ENCODE measurements at regions not wholly inside any gene's neighbourhood (a gene's known extent, or its start where the extent isn't known, plus 50 kb on each side); places are given as distances from the start of the nearest gene placed in this dataset.
A peak's percentile ranks its signal among the peaks of the same experiment; 100 is the strongest.

DNA sequence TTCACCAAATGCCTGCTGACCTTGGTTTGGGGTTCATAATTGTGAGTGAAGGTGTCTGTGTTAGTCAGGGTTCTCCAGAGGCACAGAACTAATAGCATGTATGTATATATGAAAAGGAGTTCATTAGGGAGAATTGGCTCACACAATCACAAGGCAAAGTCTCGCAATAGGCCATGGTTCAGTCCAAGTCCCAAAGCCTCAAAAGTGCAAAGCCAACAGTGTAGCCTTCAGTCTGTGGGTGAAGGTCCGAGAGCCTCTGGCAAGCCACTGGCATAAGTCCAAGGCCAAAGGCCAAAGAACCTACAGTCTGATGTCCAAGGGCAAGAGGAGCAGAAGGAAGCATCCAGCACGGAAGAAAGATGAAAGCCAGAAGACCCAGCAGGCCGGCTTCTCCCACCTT is 257.6 kb upstream of the SHH start:
- no peak for DNase-seq (ENCODE audit: low read depth in 2 of 2)
- TF ChIP-seq, protein P1, sequence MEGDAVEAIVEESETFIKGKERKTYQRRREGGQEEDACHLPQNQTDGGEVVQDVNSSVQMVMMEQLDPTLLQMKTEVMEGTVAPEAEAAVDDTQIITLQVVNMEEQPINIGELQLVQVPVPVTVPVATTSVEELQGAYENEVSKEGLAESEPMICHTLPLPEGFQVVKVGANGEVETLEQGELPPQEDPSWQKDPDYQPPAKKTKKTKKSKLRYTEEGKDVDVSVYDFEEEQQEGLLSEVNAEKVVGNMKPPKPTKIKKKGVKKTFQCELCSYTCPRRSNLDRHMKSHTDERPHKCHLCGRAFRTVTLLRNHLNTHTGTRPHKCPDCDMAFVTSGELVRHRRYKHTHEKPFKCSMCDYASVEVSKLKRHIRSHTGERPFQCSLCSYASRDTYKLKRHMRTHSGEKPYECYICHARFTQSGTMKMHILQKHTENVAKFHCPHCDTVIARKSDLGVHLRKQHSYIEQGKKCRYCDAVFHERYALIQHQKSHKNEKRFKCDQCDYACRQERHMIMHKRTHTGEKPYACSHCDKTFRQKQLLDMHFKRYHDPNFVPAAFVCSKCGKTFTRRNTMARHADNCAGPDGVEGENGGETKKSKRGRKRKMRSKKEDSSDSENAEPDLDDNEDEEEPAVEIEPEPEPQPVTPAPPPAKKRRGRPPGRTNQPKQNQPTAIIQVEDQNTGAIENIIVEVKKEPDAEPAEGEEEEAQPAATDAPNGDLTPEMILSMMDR (IDR thresholded peaks at IDR 0.05; ENCODE audit: low read depth, low read length), result no peak
- H3K4me3 ChIP-seq (replicated peaks in 1 of 2; ENCODE audit: low read depth in 2 of 2, low read length in 2 of 2), result no peak overlapping the region

- H3K4me3 ChIP-seq (replicated peaks in 1 of 2; ENCODE audit: low read depth in 2 of 2, low read length in 2 of 2), result no peak overlapping the region
- TF ChIP-seq, protein P1 (IDR thresholded peaks at IDR 0.05; ENCODE audit: low read depth, low read length), result no peak
- no peak for DNase-seq (ENCODE audit: low read depth in 2 of 2)
Measured at GRCh38 chr7:156067156-156067555, 254.9 kb upstream of the SHH start.

DNA sequence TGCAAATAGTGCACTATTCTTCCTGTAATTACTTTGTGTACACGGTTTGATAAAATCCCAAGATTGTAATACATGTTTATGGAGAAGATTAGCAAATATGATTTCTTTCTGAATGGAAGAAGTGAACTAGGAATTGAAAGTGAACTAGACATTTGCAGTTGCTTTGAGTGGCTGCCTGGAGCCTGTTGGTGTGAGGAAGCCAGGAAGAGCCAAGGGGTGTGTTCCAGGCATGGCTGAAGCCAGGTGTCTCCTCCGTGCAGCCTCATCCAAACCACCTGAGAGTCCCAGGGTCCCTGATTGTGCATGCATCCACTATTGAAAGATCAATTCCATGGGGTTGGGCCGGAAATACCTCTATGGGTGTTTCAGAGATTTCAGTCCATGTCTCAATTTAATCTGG is 253.1 kb upstream of the SHH start:
- DNase-seq (ENCODE audit: low read depth in 2 of 2), result no peak
- TF ChIP-seq, protein P1 (IDR thresholded peaks at IDR 0.05; ENCODE audit: low read depth, low read length), result no peak
- H3K4me3 ChIP-seq (replicated peaks in 1 of 2; ENCODE audit: low read depth in 2 of 2, low read length in 2 of 2), result no peak overlapping the region

GRCh38 chr7:156064971-156065386 is 252.7 kb upstream of the SHH start:
- TF ChIP-seq, protein P1 (IDR thresholded peaks at IDR 0.05; ENCODE audit: low read depth, low read length), result no peak

DNA sequence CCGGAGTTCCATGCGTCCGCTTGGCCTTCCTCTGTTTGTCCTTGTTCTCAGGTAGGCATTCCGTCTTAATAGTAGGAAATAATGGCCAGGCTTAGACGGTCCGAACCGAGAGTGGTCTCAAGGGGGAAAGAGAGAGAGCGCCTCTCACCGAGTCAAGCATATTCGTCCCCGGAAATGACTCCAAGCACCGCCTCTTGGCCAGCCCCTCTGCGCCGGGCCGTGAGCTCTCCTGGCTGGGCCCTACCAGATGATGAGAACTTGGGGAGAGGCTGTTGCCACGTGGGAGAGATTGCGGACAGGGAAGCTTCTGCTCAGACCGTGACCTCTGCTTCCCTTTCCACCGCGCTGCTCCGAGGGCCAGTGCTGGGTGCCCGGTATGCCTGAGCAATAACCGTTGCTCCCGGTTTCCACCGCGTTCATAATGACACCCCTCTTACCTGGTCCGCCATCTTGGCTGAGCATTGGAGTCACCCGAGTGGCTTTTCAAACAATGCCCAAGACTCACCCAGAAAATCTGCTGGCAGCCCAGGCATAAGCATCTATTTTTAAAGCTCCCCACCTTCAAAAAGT is 251.1 kb upstream of the SHH start:
- DNase-seq (ENCODE audit: low read depth in 2 of 2), result no peak
- TF ChIP-seq, protein P1 (IDR thresholded peaks at IDR 0.05; ENCODE audit: low read depth, low read length), result no peak
- H3K4me3 ChIP-seq (replicated peaks in 1 of 2; ENCODE audit: low read depth in 2 of 2, low read length in 2 of 2), result no peak overlapping the region

More at GRCh38 chr7:156064971-156065386, 252.7 kb upstream of the SHH start:
- H3K4me3 ChIP-seq (replicated peaks in 1 of 2; ENCODE audit: low read depth in 2 of 2, low read length in 2 of 2), result no peak overlapping the region
- DNase-seq (ENCODE audit: low read depth in 2 of 2), result peak in 1 of 2 donors; percentile 5

GRCh38 chr7:156062286-156062685 is 250.0 kb upstream of the SHH start:
- no peak for DNase-seq (ENCODE audit: low read depth in 2 of 2)
- TF ChIP-seq, protein P1 (IDR thresholded peaks at IDR 0.05; ENCODE audit: low read depth, low read length), result no peak
- no peak overlapping the region for H3K4me3 ChIP-seq (replicated peaks in 1 of 2; ENCODE audit: low read depth in 2 of 2, low read length in 2 of 2)

- TF ChIP-seq, protein P1 (IDR thresholded peaks at IDR 0.05; ENCODE audit: low read depth, low read length), result no peak
- no peak overlapping the region for H3K4me3 ChIP-seq (replicated peaks in 1 of 2; ENCODE audit: low read depth in 2 of 2, low read length in 2 of 2)
Measured at GRCh38 chr7:156061689-156062255, 249.5 kb upstream of the SHH start.

More at GRCh38 chr7:156061689-156062255, 249.5 kb upstream of the SHH start:
- DNase-seq (ENCODE audit: low read depth in 2 of 2), result no peak
